Endodermal cell (in vitro differentiated cells): ENCODE measurements at regions not wholly inside any gene's neighbourhood (a gene's known extent, or its start where the extent isn't known, plus 50 kb on each side); places are given as distances from the start of the nearest gene placed in this dataset.

Experiments
- DNase-seq: peaks from one replicate; pipeline ENCODE4 v3.0.0-alpha.2; 2017
- H3K27ac ChIP-seq: 2 replicates; pipeline ENCODE4 v1.5.1; 2013; ENCODE audit warnings: mild to moderate bottlenecking, low read depth, low read length, moderate library complexity
- H3K27me3 ChIP-seq: 2 replicates; pipeline ENCODE4 v1.6.1; 2013; ENCODE audit warnings: mild to moderate bottlenecking, low read length, moderate library complexity; ENCODE audit not compliant: insufficient read depth, control insufficient read depth, poor library complexity, severe bottlenecking
- H3K36me3 ChIP-seq: 2 replicates; pipeline ENCODE4 v1.7.0; 2013; ENCODE audit warnings: mild to moderate bottlenecking, low read length, moderate library complexity; ENCODE audit not compliant: control insufficient read depth, insufficient read depth
- H3K4me1 ChIP-seq: one replicate; pipeline ENCODE4 v1.7.0; 2013; ENCODE audit warnings: low read length; ENCODE audit not compliant: control insufficient read depth, insufficient read depth
- H3K4me3 ChIP-seq: 2 replicates; pipeline ENCODE4 v1.5.1; 2013; ENCODE audit warnings: mild to moderate bottlenecking, low read length, moderate library complexity
- H3K9ac ChIP-seq: 2 replicates; pipeline ENCODE4 v1.6.1; 2013; ENCODE audit warnings: mild to moderate bottlenecking, low read length, moderate library complexity; ENCODE audit not compliant: poor library complexity, severe bottlenecking; ENCODE audit errors: extremely low read depth
- H3K9me3 ChIP-seq: 2 replicates; pipeline ENCODE4 v1.6.1; 2013; ENCODE audit warnings: mild to moderate bottlenecking, low read length, moderate library complexity; ENCODE audit not compliant: control insufficient read depth
- H3K27ac Mint-ChIP-seq: 2 replicates; pipeline ENCODE4 v1.8.0; 2020; ENCODE audit warnings: mixed read lengths
- H3K27me3 Mint-ChIP-seq: 2 replicates; pipeline ENCODE4 v1.8.0; 2021; ENCODE audit warnings: mild to moderate bottlenecking, mixed read lengths; ENCODE audit not compliant: insufficient read depth
- H3K36me3 Mint-ChIP-seq: 2 replicates; pipeline ENCODE4 v1.8.0; 2020; ENCODE audit warnings: low read depth, mixed read lengths
- H3K4me1 Mint-ChIP-seq: 2 replicates; pipeline ENCODE4 v1.8.0; 2020; ENCODE audit warnings: mixed read lengths
- H3K4me3 Mint-ChIP-seq: 2 replicates; pipeline ENCODE4 v1.8.0; 2020; ENCODE audit warnings: mild to moderate bottlenecking, moderate library complexity, mixed read lengths
- H3K9me3 Mint-ChIP-seq: 2 replicates; pipeline ENCODE4 v1.8.0; 2020; ENCODE audit warnings: mild to moderate bottlenecking, mixed read lengths
- WGBS, 2 experiments: methylation state at CpG; one replicate each; pipeline versions ENCODE4 v1.1.5 to v1.1.7; 2013; ENCODE audit warnings: missing lambda C conversion rate in 2 of 2, mixed read lengths in 1 of 2; ENCODE audit not compliant: insufficient coverage in 1 of 2, insufficient read length in 1 of 2; 5-methylcytosine and 5-hydroxymethylcytosine counted together
- TF ChIP-seq, protein P1 (sequence below): fragments of 200-600 bp; sonication (generic); conservative IDR thresholded peaks from 2 replicates; pipeline ENCODE4 v1.5.0; 2021; ENCODE audit warnings: antibody characterized with exemption, mild to moderate bottlenecking

DNA sequence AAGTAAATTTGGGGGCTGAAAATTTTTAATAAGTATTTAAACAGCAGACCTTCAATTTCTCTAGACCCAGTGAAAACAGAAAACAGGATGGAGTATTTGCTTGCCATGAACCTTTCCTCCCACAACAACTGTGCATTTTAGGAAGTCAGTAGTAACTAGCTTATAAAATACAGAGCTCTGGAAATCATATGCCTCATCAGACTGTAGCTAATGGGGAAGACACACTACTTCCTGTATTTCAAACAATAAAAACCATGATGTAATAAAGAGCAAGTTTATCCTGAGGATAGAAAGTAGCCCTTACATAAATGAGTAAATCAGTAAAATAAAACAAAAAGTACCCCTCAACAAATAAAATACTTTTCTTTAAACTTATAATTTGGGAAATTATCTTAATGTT is 280.1 kb upstream of the ZFP42 start:
- H3K9me3 Mint-ChIP-seq: no peaks in the 10 kb centered on the region
- no peaks in the 10 kb centered on the region for H3K4me1 Mint-ChIP-seq
- no peak overlapping the region for H3K4me3 ChIP-seq
- H3K9ac ChIP-seq: no peak overlapping the region
- no peaks in the 10 kb centered on the region for H3K9me3 ChIP-seq
- no peaks in the 10 kb centered on the region for H3K27me3 ChIP-seq
- no peaks in the 10 kb centered on the region for H3K36me3 ChIP-seq
- H3K4me1 ChIP-seq: no peaks in the 10 kb centered on the region
- H3K27ac Mint-ChIP-seq: no peak overlapping the region
- H3K36me3 Mint-ChIP-seq: no peaks in the 10 kb centered on the region
- H3K27ac ChIP-seq: no peak overlapping the region
- no peak for DNase-seq
- H3K4me3 Mint-ChIP-seq: no peak overlapping the region
- no peaks in the 10 kb centered on the region for H3K27me3 Mint-ChIP-seq
- TF ChIP-seq, protein P1, sequence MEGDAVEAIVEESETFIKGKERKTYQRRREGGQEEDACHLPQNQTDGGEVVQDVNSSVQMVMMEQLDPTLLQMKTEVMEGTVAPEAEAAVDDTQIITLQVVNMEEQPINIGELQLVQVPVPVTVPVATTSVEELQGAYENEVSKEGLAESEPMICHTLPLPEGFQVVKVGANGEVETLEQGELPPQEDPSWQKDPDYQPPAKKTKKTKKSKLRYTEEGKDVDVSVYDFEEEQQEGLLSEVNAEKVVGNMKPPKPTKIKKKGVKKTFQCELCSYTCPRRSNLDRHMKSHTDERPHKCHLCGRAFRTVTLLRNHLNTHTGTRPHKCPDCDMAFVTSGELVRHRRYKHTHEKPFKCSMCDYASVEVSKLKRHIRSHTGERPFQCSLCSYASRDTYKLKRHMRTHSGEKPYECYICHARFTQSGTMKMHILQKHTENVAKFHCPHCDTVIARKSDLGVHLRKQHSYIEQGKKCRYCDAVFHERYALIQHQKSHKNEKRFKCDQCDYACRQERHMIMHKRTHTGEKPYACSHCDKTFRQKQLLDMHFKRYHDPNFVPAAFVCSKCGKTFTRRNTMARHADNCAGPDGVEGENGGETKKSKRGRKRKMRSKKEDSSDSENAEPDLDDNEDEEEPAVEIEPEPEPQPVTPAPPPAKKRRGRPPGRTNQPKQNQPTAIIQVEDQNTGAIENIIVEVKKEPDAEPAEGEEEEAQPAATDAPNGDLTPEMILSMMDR: no peak

DNA sequence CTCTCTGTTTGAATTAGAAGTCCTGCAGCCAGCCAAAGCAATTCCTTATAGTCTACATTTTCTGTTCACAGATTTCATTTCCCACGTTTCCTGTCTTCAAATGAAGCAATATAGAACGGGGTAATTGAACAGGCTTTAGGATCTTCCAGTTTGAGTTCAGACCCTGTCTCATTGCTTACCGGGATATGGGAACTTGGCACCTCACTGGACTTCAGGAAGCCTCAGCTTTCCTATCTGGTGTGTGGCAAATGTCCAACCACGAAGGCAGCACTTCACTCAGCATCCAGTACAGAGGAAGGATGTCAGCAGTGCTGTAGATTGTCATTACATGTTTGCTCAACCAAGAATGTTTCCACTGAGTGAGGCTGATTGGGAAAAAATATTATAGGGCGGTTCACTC is 271.1 kb upstream of the ZFP42 start:
- H3K4me3 ChIP-seq: no peak overlapping the region
- DNase-seq: no peak
- no peak overlapping the region for H3K9ac ChIP-seq
- H3K36me3 ChIP-seq: no peaks in the 10 kb centered on the region
- Mint-ChIP-seq H3K27ac (no peak overlapping the region), H3K27me3 (no peaks in the 10 kb centered on the region), H3K9me3 (peaks cover under 1% of the 10 kb centered on the region), H3K4me1 (no peaks in the 10 kb centered on the region), H3K4me3 (no peak overlapping the region), H3K36me3 (no peaks in the 10 kb centered on the region)
- no peak overlapping the region for H3K27ac ChIP-seq
- no peaks in the 10 kb centered on the region for H3K27me3 ChIP-seq
- H3K4me1 ChIP-seq: no peaks in the 10 kb centered on the region
- 89 to 100% methylated on average over 3 to 4 of the region's 5 CpGs for WGBS, 2 experiments
- no peaks in the 10 kb centered on the region for H3K9me3 ChIP-seq
- TF ChIP-seq, protein P1: no peak

DNA sequence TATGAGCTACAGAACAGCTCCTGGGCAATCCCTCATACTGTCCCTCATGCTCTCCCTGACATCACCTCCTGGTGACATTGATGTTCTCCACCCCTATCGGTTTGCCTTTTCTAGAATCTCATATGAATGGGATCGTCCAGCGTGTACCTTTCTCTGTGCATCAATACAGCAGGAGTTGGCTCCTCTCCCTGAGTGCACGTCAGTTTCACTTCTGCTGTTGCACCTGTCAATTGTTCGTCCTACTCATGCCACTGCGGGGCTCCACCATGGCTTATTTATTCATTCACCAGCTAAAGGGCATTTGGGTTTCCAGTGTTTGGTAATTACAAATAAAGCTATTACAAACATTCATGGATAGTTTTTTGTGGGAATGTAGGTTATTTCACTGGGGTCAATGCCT is 269.1 kb upstream of the ZFP42 start:
- Histone ChIP-seq H3K27ac (no peak overlapping the region), H3K9me3 (no peaks in the 10 kb centered on the region), H3K9ac (no peak overlapping the region), H3K36me3 (no peaks in the 10 kb centered on the region), H3K27me3 (no peaks in the 10 kb centered on the region), H3K4me1 (no peaks in the 10 kb centered on the region), H3K4me3 (no peak overlapping the region)
- Mint-ChIP-seq H3K4me3 (no peak overlapping the region), H3K4me1 (no peaks in the 10 kb centered on the region), H3K36me3 (no peaks in the 10 kb centered on the region), H3K27ac (no peak overlapping the region), H3K9me3 (peaks cover 12% of the 10 kb centered on the region), H3K27me3 (no peaks in the 10 kb centered on the region)
- TF ChIP-seq, protein P1: no peak
- no peak for DNase-seq
- WGBS, 2 experiments: 87 to 96% methylated on average over 4 to 6 of the region's 6 CpGs
